Amniotic epithelial cell (primary cell): ENCODE measurements at regions not wholly inside any gene's neighbourhood (a gene's known extent, or its start where the extent isn't known, plus 50 kb on each side); places are given as distances from the start of the nearest gene placed in this dataset.

Source experiments
- DNase-seq: peaks from one replicate; pipeline ENCODE4 v3.0.0-alpha.2; 2010; ENCODE audit warnings: low read depth

DNA sequence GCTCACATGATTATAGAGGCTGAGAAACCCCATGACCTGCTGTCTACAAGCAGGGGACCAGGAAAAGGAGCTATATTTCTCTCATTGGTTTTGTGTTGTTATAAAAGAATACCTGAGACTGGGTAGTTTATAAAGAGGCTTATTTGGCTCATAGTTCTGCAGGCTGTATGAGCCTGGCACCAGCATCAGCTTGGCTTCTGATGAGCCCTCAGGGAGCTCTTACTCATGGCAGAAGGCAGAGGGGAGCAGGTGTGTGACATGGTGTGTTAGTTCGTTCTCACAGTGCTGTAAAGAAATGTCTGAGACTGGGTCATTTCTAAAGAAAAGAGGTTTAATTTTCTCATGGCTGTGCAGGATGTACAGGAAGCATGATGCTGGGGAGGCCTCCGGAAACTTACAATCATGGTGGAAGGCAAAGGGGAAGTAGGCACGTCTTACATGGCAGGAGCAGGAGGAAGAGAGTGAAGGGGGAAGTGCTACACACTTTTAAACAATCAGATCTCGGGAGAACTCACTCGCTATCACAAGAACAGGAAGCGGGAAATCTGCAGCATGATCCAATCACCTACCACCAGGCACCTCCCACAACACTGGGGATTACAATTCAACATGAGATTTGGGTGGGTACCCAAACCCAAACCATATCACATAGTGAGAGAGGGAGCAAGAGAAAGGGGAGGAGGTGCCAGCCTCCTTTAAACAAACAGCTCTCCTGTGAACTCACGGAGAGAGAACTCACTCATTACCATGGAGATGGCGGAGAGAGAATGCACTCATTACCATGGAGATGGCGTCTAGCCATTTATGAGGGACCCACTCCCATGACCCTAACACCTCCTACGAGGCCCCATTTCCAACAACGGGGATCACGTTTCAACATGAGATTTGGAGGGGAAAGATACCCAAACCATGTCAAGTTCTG is 133.4 kb downstream of the JCAD start:
- DNase-seq: no peak

DNA sequence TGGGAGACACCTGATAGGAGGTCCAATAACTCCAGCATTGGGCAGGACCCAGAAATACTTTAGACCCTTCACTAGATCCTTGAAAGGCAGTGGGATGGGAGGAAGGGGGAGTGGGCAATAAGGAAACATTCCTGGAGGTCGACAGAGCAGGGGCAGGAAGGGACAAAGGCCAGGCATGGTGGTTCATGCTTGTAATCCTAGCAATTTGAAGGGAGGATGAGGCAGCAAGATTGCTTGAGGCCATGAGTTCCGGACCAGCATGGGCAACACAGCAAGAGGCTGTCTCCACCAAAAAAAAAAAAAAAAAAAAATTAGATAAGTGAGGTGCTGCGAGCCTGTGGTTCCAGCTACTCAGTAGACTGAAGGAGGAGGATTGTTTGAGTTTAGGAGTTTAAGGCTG is 134.9 kb downstream of the JCAD start:
- no peak for DNase-seq

DNA sequence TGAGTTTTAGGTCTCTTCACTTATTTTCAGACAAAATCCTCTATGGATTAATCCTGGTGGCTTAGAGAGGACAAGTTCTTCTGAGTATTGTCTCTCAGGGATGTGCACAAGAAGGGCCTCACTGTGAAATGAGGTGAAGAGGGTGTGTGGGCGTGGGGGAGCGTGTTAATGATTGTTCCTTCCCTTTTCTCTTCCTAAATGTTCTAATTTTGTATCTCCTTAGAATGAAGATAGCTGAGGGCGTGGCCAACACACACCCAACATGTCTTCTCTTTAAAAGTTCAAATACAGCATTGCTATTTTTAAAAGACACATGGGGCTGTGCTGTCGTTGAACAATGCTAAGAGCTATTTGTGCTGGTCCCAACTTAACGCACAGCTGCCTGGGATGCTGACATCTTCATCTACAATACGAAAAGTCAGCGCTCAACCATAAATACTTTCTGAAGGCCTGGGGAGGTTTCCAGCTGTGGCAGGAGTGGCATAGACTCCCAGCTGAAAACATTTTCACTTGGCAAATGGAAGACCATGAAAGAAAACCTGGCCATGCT is 135.9 kb downstream of the JCAD start:
- no peak for DNase-seq

DNA sequence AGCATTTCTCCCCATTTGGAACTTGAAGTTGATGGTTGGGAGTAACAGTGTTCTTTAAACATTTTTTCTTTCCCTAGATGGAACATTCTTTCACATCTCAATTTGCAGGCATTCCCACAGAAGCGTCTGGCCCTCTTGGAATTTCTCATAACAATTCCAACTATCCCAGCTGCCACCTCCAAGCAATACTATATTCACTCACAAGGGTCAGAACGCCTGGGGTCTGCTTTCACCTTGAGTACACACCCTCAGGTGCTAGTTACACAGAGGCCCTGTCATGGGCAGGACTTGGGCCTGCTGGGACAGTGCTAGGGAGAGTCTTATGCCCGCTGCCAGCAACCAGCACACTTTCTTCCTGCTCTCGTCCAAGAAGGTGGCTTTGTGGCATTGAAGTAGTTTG is 136.5 kb downstream of the JCAD start:
- no peak for DNase-seq

DNA sequence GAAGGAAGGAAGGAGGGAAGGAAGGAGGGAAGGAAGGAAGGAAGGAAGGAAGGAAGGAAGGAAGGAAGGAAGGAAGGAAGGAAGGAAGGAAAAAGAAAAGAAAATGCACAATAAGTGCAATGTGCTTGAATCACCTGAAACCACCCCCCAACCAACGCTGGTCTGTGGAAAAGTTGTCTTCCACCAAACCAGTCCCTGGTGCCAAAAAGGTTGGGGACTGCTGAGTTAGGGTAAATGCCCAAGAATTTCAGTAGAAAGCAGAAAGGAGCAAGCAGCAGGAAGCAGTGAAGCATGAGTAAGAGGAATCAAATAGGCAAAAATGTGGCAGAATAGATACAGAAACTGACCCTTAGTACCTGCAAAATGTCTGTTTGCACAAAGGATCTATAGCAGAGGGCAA is 137.2 kb downstream of the JCAD start:
- DNase-seq: no peak

DNA sequence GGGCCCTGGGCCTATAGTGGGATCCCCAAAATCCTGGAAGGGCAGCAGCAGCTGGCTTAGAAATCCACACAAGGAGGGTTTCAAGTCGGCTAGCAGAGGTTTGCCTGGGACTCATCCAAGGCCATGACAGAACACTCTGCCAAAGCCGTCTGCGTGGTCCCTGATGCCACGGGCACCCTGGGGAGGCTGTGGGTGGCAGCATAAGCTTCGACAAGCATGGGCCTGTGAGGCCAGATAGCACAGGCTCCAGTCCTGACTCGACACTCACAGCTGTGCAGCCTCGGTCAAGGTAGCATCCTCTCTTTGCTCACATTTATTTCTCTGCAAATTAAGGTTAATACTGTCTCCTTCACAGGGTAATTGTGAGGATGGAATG is 138.3 kb downstream of the JCAD start:
- no peak for DNase-seq

GRCh38 chr10:29920408-29921070 is 138.8 kb downstream of the JCAD start:
- no peak for DNase-seq

GRCh38 chr10:29918623-29919400 is 140.6 kb downstream of the JCAD start:
- no peak for DNase-seq

DNA sequence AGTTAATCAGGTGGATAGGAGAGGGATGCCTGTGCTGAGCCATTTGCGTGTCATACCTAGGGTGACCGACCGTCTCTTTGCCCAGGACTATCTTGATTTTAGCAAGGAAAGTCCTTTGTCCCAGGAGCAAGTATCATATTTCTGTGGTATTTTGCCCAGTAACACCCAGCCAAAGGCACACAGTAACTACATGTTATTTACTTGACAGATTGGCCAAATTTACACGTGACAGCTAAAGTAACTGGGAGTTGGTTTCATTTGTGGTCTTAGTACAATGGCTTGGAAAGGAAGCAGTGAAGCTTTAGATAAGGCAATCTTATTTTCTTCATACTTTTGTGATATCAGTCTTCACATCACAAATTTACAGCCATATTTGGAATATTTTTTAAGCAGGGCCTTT is 142.1 kb downstream of the JCAD start:
- DNase-seq: no peak

GRCh38 chr10:29916669-29917068 is 142.7 kb downstream of the JCAD start:
- no peak for DNase-seq

- no peak for DNase-seq
Measured at GRCh38 chr10:29914986-29915785, 144.2 kb downstream of the JCAD start.

DNA sequence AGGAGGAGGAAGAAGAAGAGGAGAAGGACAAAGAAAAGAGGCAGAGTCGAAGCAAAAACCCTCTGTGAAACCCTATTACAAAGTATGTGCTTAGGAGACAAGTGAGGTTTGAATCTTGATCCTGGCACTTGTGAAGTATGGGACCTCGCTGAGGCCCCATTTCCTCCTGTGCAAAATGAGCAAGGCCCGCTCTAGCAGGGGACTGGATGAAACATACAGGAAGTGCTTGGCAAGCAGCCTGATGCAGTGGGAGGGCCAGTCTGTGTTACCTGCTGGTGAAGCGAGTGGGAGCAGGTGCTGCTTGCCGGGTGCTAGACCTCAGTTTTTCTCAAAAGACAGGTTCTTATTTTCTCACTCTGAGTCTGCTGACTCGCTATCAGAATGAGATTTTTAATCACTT is 150.4 kb downstream of the JCAD start:
- no peak for DNase-seq

GRCh38 chr10:29900865-29901264 is 158.5 kb downstream of the JCAD start:
- DNase-seq: no peak

- peak; percentile 27 for DNase-seq
Measured at GRCh38 chr10:29897999-29898716, 161.2 kb downstream of the JCAD start.

DNA sequence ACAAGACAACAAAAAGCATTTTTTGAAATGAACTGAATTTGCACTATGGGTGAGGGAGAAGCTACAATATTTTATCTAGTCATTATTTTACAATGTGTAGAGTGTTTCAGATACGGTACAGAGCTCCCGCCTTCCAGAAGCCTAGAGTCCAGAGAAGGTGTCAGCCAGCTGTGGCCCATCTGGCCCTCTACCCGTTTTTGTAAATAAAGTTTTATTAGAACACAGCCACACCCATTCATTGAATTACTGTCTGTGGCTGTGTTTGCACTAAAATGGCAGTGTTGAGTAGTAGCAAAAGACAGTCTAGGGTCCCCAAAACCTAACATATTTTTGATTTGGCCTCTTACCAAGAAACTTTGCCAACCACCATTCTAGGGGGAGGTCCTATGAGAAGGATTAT is 162.0 kb downstream of the JCAD start:
- no peak for DNase-seq

DNA sequence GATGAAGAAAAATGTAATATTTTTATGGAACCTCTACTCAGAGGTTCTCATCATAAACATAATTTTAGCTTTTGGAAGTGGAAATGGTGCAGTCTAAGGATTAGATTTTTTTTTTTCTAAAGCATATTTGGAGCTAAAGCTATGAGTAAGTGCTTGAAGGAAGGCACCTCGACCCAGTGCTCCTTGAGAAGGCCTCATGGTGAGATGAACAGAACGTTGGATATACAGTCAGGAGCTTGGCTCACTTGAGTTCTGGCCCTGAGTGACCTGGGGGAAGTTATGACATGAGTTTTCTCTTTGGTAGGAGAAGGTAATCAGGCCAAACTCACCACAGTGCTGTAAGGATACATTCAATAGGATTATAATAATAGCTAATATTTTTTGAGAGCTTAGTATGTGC is 163.3 kb downstream of the JCAD start:
- DNase-seq: no peak

GRCh38 chr10:29895456-29895855 is 163.9 kb downstream of the JCAD start:
- peak; percentile 75 for DNase-seq

DNA sequence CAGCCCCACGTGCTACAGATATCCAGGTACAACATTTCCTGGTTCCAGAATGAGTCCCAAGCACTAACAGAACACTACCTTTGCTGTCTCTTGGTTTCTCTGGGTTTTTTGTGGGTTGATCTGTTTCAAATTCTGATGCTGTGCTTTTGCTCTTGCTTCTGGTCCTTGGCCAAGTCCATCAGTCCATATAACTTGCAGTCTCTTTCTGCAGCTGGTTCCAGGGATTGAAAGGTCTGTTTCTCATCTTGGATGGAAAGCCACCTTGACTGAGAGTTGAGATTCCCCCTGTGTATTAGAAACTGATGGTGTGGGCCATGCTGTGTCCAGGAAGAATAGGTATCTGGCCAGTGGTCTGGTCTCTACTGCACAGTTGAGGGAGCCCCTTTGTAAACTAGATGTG is 171.1 kb downstream of the JCAD start:
- no peak for DNase-seq

- peak; percentile 56 for DNase-seq
Measured at GRCh38 chr10:29886299-29886698, 173.1 kb downstream of the JCAD start.

- DNase-seq: no peak
Measured at GRCh38 chr10:29883231-29883630, 176.2 kb downstream of the JCAD start.

GRCh38 chr10:29882766-29883165 is 176.6 kb downstream of the JCAD start:
- DNase-seq: no peak
